HCT116 (cell line): ENCODE measurements at regions not wholly inside any gene's neighbourhood (a gene's known extent, or its start where the extent isn't known, plus 50 kb on each side); places are given as distances from the start of the nearest gene placed in this dataset.

ENCODE experiments used
- ATAC-seq: fragments of 200-7000 bp; cut with Tn5 transposase; 2 replicates; pipeline ENCODE4 v1.9.1; 2020; ENCODE audit warnings: mild to moderate bottlenecking, moderate library complexity
- BruUV-seq: library from RNA; stranded (reverse); fragments of 400-500 nt; replicated peaks from 2 replicates; lab custom pipeline; 2021; lab: Mats Ljungman, UMichigan
- CTCF ChIA-PET: fragments of 300-600 bp; sonication (Branson Sonifier 250); formaldehyde crosslinking; loops from one replicate; lab custom pipeline; 2021; ENCODE audit warnings: antibody characterized with exemption; lab: Charles Lee
- POLR2A ChIA-PET: fragments of 300-600, 350-600 bp; sonication (Branson Sonifier 250); formaldehyde crosslinking; loops from one replicate; lab custom pipeline; 2021; ENCODE audit warnings: antibody characterized with exemption; lab: Charles Lee
- RAD21 ChIA-PET, 2 experiments: fragments of 300-600 bp; sonication (Branson Sonifier 250); formaldehyde crosslinking; loops; one replicate each; lab custom pipeline; 2023; ENCODE audit warnings: low total read pairs in 2 of 2; ENCODE audit not compliant: uncharacterized antibody in 2 of 2, unreplicated experiment in 2 of 2, low non-redundant PET in 1 of 2; lab: Charles Lee
- DNase-seq: peaks from one replicate; pipeline ENCODE4 v3.0.0-alpha.2; 2010; ENCODE audit warnings: low read depth, low spot score
- H2AFZ ChIP-seq: fragments of 200-600 bp; shearing (Covaris generic), sonication (generic); 2 replicates; pipeline ENCODE4 v1.6.1; 2017; ENCODE audit warnings: low read depth, mixed run types, mixed read lengths, antibody characterized with exemption, low read length; ENCODE audit not compliant: poor library complexity, severe bottlenecking
- H3K27ac ChIP-seq: 2 replicates; pipeline ENCODE4 v1.5.1; 2012; ENCODE audit warnings: low read depth, low read length
- H3K27me3 ChIP-seq: fragments of 200-600 bp; sonication (generic); 2 replicates; pipeline ENCODE4 v1.6.1; 2016; ENCODE audit warnings: mixed run types, low read length, mixed read lengths; ENCODE audit not compliant: insufficient read depth
- H3K36me3 ChIP-seq, 2 experiments: fragments of 200-500 bp in 1 of 2; fragments of 200-600 bp in 1 of 2; sonication (Bioruptor generic) in 1 of 2; sonication (generic) in 1 of 2; 2 replicates each; pipeline versions ENCODE4 v1.5.1 to v1.6.1; 2014 to 2016; ENCODE audit warnings: low read length in 2 of 2, inconsistent platforms in 1 of 2, mixed read lengths in 1 of 2, mixed run types in 1 of 2; ENCODE audit not compliant: insufficient read depth in 2 of 2, control insufficient read depth in 1 of 2
- H3K4me1 ChIP-seq, 2 experiments: fragments of 200-600 bp in 1 of 2; sonication (generic) in 1 of 2; 2 replicates each; pipeline versions ENCODE4 v1.5.1 to v1.6.1; 2012 to 2017; ENCODE audit warnings: low read length in 2 of 2, inconsistent platforms in 1 of 2, mild to moderate bottlenecking in 1 of 2, mixed read lengths in 1 of 2, mixed run types in 1 of 2, moderate library complexity in 1 of 2; ENCODE audit not compliant: insufficient read depth in 2 of 2, control insufficient read depth in 1 of 2
- H3K4me2 ChIP-seq: fragments of 200-600 bp; sonication (generic); 2 replicates; pipeline ENCODE4 v1.6.1; 2017; ENCODE audit warnings: mixed run types, low read length, mixed read lengths
- H3K4me3 ChIP-seq, 2 experiments: fragments of 200-600 bp in 1 of 2; sonication (generic) in 1 of 2; replicated peaks in 1 of 2; 2 replicates each; pipeline ENCODE4 v1.5.1; 2011 to 2016; ENCODE audit warnings: low read length in 2 of 2, control low read depth in 1 of 2, low read depth in 1 of 2, mild to moderate bottlenecking in 1 of 2, mixed read lengths in 1 of 2, mixed run types in 1 of 2
- H3K79me2 ChIP-seq: fragments of 200-600 bp; sonication (generic); 2 replicates; pipeline ENCODE4 v1.6.1; 2017; ENCODE audit warnings: mild to moderate bottlenecking, mixed run types, low read length, moderate library complexity, mixed read lengths; ENCODE audit not compliant: insufficient read depth
- H3K9ac ChIP-seq: fragments of 200-600 bp; sonication (generic); 2 replicates; pipeline ENCODE4 v1.6.1; 2016; ENCODE audit warnings: low read length, mixed read lengths
- H3K9me2 ChIP-seq: fragments of 200-600 bp; sonication (generic), shearing (Covaris generic); 2 replicates; pipeline ENCODE4 v1.6.1; 2017; ENCODE audit warnings: mixed run types, mild to moderate bottlenecking, moderate library complexity; ENCODE audit not compliant: insufficient read depth
- H3K9me3 ChIP-seq, 2 experiments: fragments of 200-500 bp in 1 of 2; fragments of 200-600 bp in 1 of 2; sonication (Bioruptor generic) in 1 of 2; sonication (generic) in 1 of 2; 2 replicates each; pipeline ENCODE4 v1.6.1; 2014 to 2017; ENCODE audit warnings: low read length in 2 of 2, mixed read lengths in 2 of 2, inconsistent platforms in 1 of 2, low read depth in 1 of 2, mild to moderate bottlenecking in 1 of 2, mixed run types in 1 of 2, moderate library complexity in 1 of 2; ENCODE audit not compliant: control insufficient read depth in 1 of 2, insufficient read depth in 1 of 2
- H4K20me1 ChIP-seq: fragments of 200-600 bp; sonication (generic), shearing (Covaris generic); 2 replicates; pipeline ENCODE4 v1.6.1; 2017; ENCODE audit warnings: mixed run types, mild to moderate bottlenecking, moderate library complexity; ENCODE audit not compliant: insufficient read depth
- CBX3 ChIP-seq: IDR thresholded peaks from 2 replicates; pipeline ENCODE4 v1.6.1; 2012; ENCODE audit warnings: low read depth
- CEBPB ChIP-seq: IDR thresholded peaks from 2 replicates; pipeline ENCODE4 v1.6.1; 2012; ENCODE audit warnings: low read depth
- EGR1 ChIP-seq: IDR thresholded peaks from 2 replicates; pipeline ENCODE4 v1.6.1; 2012; ENCODE audit warnings: low read depth
- ELF1 ChIP-seq: IDR thresholded peaks from 2 replicates; pipeline ENCODE4 v1.6.1; 2012; ENCODE audit warnings: low read depth, borderline replicate concordance
- EZH2 ChIP-seq: fragments of 200-600 bp; sonication (generic); IDR thresholded peaks from 2 replicates; pipeline ENCODE4 v1.6.1; 2017; ENCODE audit warnings: antibody characterized with exemption, mixed run types
- EZH2phosphoT487 ChIP-seq: fragments of 200-600 bp; IDR thresholded peaks from 2 replicates; pipeline ENCODE4 v1.6.1; 2018; ENCODE audit warnings: antibody characterized with exemption, borderline replicate concordance
- FOSL1 ChIP-seq: IDR thresholded peaks from 2 replicates; pipeline ENCODE4 v1.6.1; 2012; ENCODE audit warnings: low read depth
- JUND ChIP-seq: IDR thresholded peaks from 2 replicates; pipeline ENCODE4 v1.6.1; 2012
- POLR2A ChIP-seq: IDR thresholded peaks from 2 replicates; pipeline ENCODE4 v1.7.0; 2011; ENCODE audit warnings: borderline replicate concordance; ENCODE audit not compliant: insufficient read depth, insufficient read length; ENCODE audit errors: extremely low read depth
- POLR2AphosphoS5 ChIP-seq: IDR thresholded peaks from 2 replicates; pipeline ENCODE4 v1.6.1; 2011; ENCODE audit warnings: mild to moderate bottlenecking, low read depth, low read length, moderate library complexity
- RAD21 ChIP-seq: IDR thresholded peaks from 2 replicates; pipeline ENCODE4 v1.6.1; 2012; ENCODE audit warnings: low read depth, mild to moderate bottlenecking
- SP1 ChIP-seq: IDR thresholded peaks from 2 replicates; pipeline ENCODE4 v1.6.1; 2012; ENCODE audit warnings: low read depth
- SRF ChIP-seq: IDR thresholded peaks from 2 replicates; pipeline ENCODE4 v1.6.1; 2012; ENCODE audit warnings: low read depth
- TCF7L2 ChIP-seq: IDR thresholded peaks from 2 replicates; pipeline ENCODE4 v1.7.0; 2011; ENCODE audit warnings: borderline replicate concordance, inconsistent platforms; ENCODE audit not compliant: insufficient read depth, insufficient read length; ENCODE audit errors: extremely low read depth
- YY1 ChIP-seq: IDR thresholded peaks from 2 replicates; pipeline ENCODE4 v1.6.1; 2011; ENCODE audit warnings: low read length, low read depth, moderate library complexity, mild to moderate bottlenecking; ENCODE audit not compliant: insufficient replicate concordance; ENCODE audit errors: extremely low read depth
- ZFX ChIP-seq: fragments of 450-650 bp; IDR thresholded peaks from 2 replicates; pipeline ENCODE4 v1.6.1; 2017
- ZNF274 ChIP-seq: fragments of 200-500 bp; sonication (Bioruptor generic); IDR thresholded peaks from 2 replicates; pipeline ENCODE4 v1.6.1; 2014; ENCODE audit warnings: mild to moderate bottlenecking, low read depth, low read length, inconsistent platforms
- intact Hi-C: fragments of 100-400 bp; cut with micrococcal nuclease; formaldehyde crosslinking; loops from 2 replicates; pipeline ENCODE4 v1.10.0; 2022
- TF ChIP-seq, protein P1 (sequence below), 3 experiments: fragments of 200-600 bp in 1 of 3; sonication (generic) in 1 of 3; IDR thresholded peaks in 2 of 3; conservative IDR thresholded peaks in 1 of 3; 2 replicates each; pipeline ENCODE4 v1.5.1; 2012 to 2017; ENCODE audit warnings: low read depth in 2 of 3, low read length in 2 of 3, antibody characterized with exemption in 1 of 3, borderline replicate concordance in 1 of 3, control low read depth in 1 of 3, mild to moderate bottlenecking in 1 of 3, mixed read lengths in 1 of 3, mixed run types in 1 of 3, moderate library complexity in 1 of 3; ENCODE audit not compliant: insufficient read depth in 1 of 3
- TF ChIP-seq, protein P2 (sequence below): IDR thresholded peaks from 2 replicates; pipeline ENCODE4 v1.6.1; 2011; ENCODE audit warnings: mild to moderate bottlenecking, low read length, moderate library complexity; ENCODE audit not compliant: insufficient replicate concordance; ENCODE audit errors: extremely low read depth
- TF ChIP-seq, protein P3 (sequence below): IDR thresholded peaks from 2 replicates; pipeline ENCODE4 v1.6.1; 2012

DNA sequence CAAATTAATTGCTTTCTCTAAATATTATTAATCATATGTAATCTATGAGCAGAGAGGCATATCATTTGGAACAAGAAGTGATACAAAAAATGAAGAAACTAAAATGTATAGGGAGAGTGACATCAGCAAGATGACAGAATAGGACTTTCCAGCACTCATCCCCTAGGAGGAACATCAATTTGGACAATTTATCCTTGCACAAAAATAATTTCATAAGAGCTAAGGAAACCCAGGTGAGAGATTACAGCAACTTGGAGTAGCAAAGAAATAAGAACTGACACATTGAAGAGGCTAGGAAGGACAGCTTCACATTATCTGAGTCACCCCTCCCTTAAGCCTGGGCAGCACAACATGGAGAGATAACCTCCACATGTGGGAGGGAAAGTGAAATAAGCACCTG lies 347.5 kb downstream of the MAFB start:
- CTCF ChIA-PET = no interaction called here
- intact Hi-C loops = no loop called here
- ATAC-seq = no peak

DNA sequence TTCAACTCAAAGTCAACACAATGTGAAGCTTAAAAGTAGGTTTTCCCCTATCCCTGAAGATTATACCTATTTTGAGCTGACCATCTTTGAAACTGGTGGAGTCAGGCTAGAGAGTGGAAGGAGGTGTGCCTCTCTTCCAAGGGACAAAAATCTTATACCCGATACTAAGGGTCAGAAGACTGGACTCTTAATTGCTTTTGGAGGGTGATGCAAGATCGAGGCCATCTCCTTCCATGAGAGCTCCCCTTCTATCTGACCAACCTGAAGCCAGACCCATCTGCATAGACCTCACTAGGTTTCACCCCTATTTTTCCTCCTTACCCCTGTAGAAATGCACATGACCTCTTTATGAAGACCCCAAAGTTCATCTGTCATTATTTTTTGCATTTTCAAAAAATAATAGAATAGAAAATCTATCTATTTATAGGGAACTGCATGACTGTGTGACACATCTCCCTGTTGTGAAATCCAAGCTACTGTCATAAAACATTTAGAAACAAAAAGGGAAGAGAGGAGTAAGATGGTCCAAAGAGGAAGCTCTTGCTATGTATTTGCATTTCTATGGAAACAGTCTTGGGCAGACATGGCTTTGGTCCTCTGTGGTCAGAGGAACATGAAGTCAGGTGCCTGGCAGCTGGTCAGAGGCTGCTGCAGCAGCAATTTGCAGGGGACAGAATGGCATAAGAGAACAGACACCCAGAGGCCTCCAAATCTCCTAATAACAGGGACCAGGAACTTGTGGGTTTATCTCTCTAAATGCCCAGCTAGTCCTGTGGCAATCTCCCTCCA lies 349.2 kb downstream of the MAFB start:
- H3K27ac ChIP-seq = no peak overlapping the region
- no peaks in the 10 kb centered on the region for H3K9me3 ChIP-seq
- no peak overlapping the region for H3K9ac ChIP-seq
- H3K27me3 ChIP-seq = no peaks in the 10 kb centered on the region
- H3K4me2 ChIP-seq = no peak overlapping the region
- no peaks in the 10 kb centered on the region for H3K9me2 ChIP-seq
- no TSS peak for BruUV-seq
- intact Hi-C loops = no loop called here
- ChIA-PET RAD21 (no interaction called here), POLR2A (no interaction called here), CTCF (no interaction called here)
- no peak overlapping the region for H2AFZ ChIP-seq
- H4K20me1 ChIP-seq = no peaks in the 10 kb centered on the region
- H3K4me1 ChIP-seq = no peaks in the 10 kb centered on the region
- no peaks in the 10 kb centered on the region for H3K79me2 ChIP-seq
- H3K36me3 ChIP-seq = no peaks in the 10 kb centered on the region
- no peak for ATAC-seq
- no peak for DNase-seq
- TF ChIP-seq POLR2A (no peak), CBX3 (no peak), SRF (no peak), JUND (no peak), EGR1 (no peak), ZFX (no peak), EZH2 (no peak), RAD21 (no peak), SP1 (no peak), ZNF274 (no peak), ELF1 (no peak), CEBPB (no peak), FOSL1 (no peak)
- TF ChIP-seq, protein P1, sequence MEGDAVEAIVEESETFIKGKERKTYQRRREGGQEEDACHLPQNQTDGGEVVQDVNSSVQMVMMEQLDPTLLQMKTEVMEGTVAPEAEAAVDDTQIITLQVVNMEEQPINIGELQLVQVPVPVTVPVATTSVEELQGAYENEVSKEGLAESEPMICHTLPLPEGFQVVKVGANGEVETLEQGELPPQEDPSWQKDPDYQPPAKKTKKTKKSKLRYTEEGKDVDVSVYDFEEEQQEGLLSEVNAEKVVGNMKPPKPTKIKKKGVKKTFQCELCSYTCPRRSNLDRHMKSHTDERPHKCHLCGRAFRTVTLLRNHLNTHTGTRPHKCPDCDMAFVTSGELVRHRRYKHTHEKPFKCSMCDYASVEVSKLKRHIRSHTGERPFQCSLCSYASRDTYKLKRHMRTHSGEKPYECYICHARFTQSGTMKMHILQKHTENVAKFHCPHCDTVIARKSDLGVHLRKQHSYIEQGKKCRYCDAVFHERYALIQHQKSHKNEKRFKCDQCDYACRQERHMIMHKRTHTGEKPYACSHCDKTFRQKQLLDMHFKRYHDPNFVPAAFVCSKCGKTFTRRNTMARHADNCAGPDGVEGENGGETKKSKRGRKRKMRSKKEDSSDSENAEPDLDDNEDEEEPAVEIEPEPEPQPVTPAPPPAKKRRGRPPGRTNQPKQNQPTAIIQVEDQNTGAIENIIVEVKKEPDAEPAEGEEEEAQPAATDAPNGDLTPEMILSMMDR (IDR thresholded peaks at IDR 0.05 in 2 of 3, conservative IDR thresholded peaks at IDR 0.05 in 1 of 3; ENCODE audit: borderline replicate concordance in 1 of 3, insufficient read depth in 1 of 3, low read depth in 2 of 3, low read length in 2 of 3) = no peak
- TF ChIP-seq, protein P2, sequence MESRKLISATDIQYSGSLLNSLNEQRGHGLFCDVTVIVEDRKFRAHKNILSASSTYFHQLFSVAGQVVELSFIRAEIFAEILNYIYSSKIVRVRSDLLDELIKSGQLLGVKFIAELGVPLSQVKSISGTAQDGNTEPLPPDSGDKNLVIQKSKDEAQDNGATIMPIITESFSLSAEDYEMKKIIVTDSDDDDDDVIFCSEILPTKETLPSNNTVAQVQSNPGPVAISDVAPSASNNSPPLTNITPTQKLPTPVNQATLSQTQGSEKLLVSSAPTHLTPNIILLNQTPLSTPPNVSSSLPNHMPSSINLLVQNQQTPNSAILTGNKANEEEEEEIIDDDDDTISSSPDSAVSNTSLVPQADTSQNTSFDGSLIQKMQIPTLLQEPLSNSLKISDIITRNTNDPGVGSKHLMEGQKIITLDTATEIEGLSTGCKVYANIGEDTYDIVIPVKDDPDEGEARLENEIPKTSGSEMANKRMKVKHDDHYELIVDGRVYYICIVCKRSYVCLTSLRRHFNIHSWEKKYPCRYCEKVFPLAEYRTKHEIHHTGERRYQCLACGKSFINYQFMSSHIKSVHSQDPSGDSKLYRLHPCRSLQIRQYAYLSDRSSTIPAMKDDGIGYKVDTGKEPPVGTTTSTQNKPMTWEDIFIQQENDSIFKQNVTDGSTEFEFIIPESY = no peak
- TF ChIP-seq, protein P3, sequence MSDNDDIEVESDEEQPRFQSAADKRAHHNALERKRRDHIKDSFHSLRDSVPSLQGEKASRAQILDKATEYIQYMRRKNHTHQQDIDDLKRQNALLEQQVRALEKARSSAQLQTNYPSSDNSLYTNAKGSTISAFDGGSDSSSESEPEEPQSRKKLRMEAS = no peak
- no peak overlapping the region for H3K4me3 ChIP-seq

More for the DNA sequence above, 347.5 kb downstream of the MAFB start:
- H3K79me2 ChIP-seq = no peaks in the 10 kb centered on the region
- H3K27ac ChIP-seq = no peak overlapping the region
- no peak overlapping the region for H3K9ac ChIP-seq
- no peaks in the 10 kb centered on the region for H3K9me2 ChIP-seq
- H3K27me3 ChIP-seq = no peaks in the 10 kb centered on the region
- POLR2A ChIA-PET = no interaction called here
- no peak overlapping the region for H3K4me2 ChIP-seq
- H3K9me3 ChIP-seq = no peaks in the 10 kb centered on the region
- H3K4me1 ChIP-seq = no peaks in the 10 kb centered on the region
- RAD21 ChIA-PET = no interaction called here
- H4K20me1 ChIP-seq = no peaks in the 10 kb centered on the region
- BruUV-seq = no TSS peak
- H3K36me3 ChIP-seq = no peaks in the 10 kb centered on the region
- H3K4me3 ChIP-seq = no peak overlapping the region
- TF ChIP-seq SP1 = no peak
- TF ChIP-seq EZH2phosphoT487 = no peak
- TF ChIP-seq YY1 = no peak
- TF ChIP-seq POLR2AphosphoS5 = no peak
- TF ChIP-seq FOSL1 = no peak
- TF ChIP-seq CBX3 = no peak
- TF ChIP-seq TCF7L2 = no peak
- no peak overlapping the region for H2AFZ ChIP-seq
- no peak for DNase-seq
